HG02610 (cell line): ENCODE measurements at regions not wholly inside any gene's neighbourhood (a gene's known extent, or its start where the extent isn't known, plus 50 kb on each side); places are given as distances from the start of the nearest gene placed in this dataset.

ENCODE experiments used
- ATAC-seq: cut with Tn5 transposase; IDR thresholded peaks from one replicate; pipeline ENCODE4 v1.9.1; 2021; ENCODE audit warnings: mild to moderate bottlenecking, moderate library complexity; ENCODE audit not compliant: unreplicated experiment

DNA sequence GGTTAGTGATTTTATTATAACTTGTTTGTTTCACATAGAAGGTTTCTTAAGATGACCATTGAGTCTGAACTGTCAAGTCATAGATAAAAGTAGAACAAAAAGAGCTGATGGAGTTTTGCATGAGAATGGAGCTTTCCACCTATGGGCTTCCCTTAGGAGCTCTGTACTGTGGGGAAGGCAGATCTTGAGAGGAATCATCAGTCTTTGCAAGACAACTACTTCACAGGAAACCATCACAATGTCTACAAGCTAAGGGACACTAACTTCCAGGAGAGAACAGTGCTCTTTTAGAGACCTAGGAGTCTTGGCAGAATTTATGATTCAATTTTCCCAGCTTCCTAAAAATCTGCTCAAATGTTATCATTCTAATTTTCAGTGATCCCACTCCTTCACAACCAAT lies 78.2 kb downstream of the FBXO5 start:
- ATAC-seq: no peak

DNA sequence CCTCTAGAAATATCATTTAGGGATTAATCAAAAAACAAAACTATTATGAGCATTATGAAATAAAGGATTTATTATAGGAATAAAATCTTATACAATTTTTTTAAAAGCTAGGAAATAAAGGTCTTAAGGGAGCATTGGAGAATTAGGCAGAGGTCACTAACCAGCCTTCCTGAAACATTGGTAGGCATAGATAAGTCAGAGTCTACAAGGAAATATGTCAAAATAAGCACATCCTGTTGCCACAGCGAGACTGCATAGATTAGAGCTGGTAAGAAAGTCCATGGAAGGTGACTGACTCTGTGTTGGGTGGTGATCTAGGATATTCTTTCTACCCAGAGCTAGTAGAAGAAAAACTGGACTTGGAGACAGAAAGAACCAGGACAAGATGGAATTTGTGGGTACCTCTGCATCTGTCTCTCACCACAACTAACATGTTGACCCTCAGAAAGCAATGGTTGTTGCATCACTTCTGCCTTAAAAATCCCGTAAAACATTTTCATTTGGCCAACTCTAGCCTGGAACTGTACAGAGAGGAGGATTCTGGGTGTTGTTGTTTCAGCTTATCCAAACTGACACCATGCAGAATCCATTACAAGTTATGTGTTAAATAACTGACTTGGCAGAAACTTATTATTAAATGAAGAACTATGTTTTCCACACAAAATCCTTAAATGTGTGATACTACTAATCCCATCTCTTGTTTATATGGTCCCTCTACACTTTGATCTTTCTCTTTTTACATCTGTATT lies 77.1 kb downstream of the FBXO5 start:
- ATAC-seq: no peak

DNA sequence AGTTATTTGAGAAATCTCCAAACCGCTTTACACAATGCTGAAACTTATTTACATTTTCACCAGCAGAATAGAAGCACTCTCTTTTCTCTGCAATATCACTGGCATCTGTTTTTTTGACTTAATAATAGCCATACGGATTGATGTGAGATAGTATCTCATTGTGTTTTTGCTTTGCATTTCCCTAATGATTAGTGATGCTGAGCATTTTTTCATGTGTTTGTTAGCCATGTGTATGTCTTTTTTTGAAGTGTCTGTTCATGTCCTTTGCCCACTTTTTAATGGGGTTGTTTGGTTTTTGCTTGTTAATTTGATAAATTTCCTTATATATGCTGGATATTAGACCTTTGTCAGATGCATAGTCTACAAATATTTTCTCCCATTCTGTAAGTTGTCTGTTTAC lies 73.6 kb downstream of the FBXO5 start:
- ATAC-seq: no peak

DNA sequence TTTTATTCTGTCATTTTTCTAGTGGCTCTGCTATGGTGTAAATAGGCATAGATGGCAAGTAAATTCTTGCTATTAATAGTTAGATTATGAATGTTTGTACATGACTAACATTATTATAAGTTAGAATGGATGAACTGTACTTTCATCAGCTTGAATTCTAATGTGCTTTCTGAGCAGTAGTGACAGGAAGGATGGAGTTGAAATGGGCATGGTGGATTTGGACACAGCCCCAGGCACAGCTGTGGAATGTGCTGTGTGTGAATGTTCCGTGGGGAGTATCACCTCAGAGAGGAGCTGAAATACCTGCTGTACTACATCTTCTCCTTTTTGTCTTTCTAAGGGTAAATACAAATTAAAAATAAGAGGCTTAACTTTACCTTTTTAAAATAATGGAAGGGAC lies 66.8 kb downstream of the FBXO5 start:
- no peak for ATAC-seq

DNA sequence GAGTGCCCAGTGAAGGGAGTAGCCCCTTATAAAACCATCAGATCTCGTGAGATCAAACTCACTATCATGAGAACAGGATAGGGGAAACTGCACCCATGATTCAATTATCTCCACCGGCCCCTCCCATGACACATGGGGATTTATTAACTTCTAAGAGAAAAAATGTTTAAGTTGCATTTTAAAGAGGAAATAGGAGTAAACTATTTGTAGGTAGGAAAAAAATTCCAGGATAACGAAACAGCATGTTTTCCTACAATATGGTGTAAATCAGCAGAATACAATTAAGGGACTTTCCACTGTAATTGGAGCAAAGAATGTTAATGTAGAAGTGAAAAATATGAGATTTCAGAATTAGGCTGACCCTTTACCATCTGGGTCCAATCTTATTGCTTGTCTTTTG lies 63.9 kb downstream of the FBXO5 start:
- ATAC-seq: no peak

DNA sequence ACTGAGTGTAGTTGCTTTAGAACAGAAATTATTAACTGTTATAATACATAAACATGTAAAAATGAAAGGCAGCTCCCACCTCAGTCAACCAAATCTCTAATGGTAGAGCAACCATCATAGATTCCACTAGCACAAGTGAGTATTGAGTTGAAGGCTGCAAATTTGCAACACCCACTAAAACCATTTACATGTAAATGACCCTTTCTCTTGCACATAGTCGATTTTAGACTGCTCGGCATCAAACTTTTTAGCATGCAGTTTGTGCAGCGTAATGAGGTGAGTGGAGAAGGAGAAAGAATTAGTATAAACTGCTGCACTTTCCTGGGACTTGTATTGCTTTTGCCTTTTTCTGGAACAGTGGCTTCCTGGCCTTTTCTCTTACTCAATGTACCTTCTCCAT lies 62.8 kb downstream of the FBXO5 start:
- no peak for ATAC-seq
